Neural crest cell (in vitro differentiated cells): ENCODE measurements at regions not wholly inside any gene's neighbourhood (a gene's known extent, or its start where the extent isn't known, plus 50 kb on each side); places are given as distances from the start of the nearest gene placed in this dataset.
"Not testable (repeated sequence)": the region's sequence is repeated elsewhere in the genome, so short reads cannot be mapped to it uniquely, and the experiment has no call there.

Experiments used
- DNase-seq: peaks from one replicate; pipeline ENCODE4 v3.0.0; 2021; ENCODE audit warnings: low read depth, mixed read lengths, low spot score
- H3K27ac Mint-ChIP-seq: one replicate; pipeline ENCODE4 v1.8.0; 2021; ENCODE audit warnings: mild to moderate bottlenecking, mixed read lengths; ENCODE audit not compliant: unreplicated experiment
- H3K27me3 Mint-ChIP-seq: 2 replicates; pipeline ENCODE4 v1.8.0; 2021; ENCODE audit warnings: low read depth, mild to moderate bottlenecking, mixed read lengths
- H3K36me3 Mint-ChIP-seq: 2 replicates; pipeline ENCODE4 v1.8.0; 2021; ENCODE audit warnings: low read depth, mild to moderate bottlenecking, mixed read lengths
- H3K4me1 Mint-ChIP-seq: 2 replicates; pipeline ENCODE4 v1.8.0; 2021; ENCODE audit warnings: mixed read lengths
- H3K4me3 Mint-ChIP-seq: one replicate; pipeline ENCODE4 v1.8.0; 2021; ENCODE audit warnings: mild to moderate bottlenecking, mixed read lengths
- H3K9me3 Mint-ChIP-seq: 2 replicates; pipeline ENCODE4 v1.8.0; 2021; ENCODE audit warnings: mixed read lengths
- CTCF ChIP-seq: fragments of 200-600 bp; sonication (generic); conservative IDR thresholded peaks from 2 replicates; pipeline ENCODE4 v1.5.0; 2021; ENCODE audit warnings: antibody characterized with exemption, mild to moderate bottlenecking

GRCh38 chr21:15472108-15473040 is 257.4 kb upstream of the USP25 start:
- peaks cover 3% of the 10 kb centered on the region for H3K36me3 Mint-ChIP-seq
- no peak for TF ChIP-seq CTCF
- H3K27ac Mint-ChIP-seq: no peak overlapping the region
- H3K4me1 Mint-ChIP-seq: peaks cover 29% of the 10 kb centered on the region
- H3K4me3 Mint-ChIP-seq: no peak overlapping the region
- H3K27me3 Mint-ChIP-seq: no peaks in the 10 kb centered on the region
- DNase-seq: no peak
- H3K9me3 Mint-ChIP-seq: peaks cover 5% of the 10 kb centered on the region

- H3K36me3 Mint-ChIP-seq, H3K9me3 Mint-ChIP-seq, H3K4me3 Mint-ChIP-seq, H3K27me3 Mint-ChIP-seq, DNase-seq, H3K27ac Mint-ChIP-seq: not testable (repeated sequence)
- H3K4me1 Mint-ChIP-seq: peaks cover 34% of the 10 kb centered on the region
Observed at GRCh38 chr21:15477773-15478172, 252.0 kb upstream of the USP25 start.

- Mint-ChIP-seq H3K4me3 (no peak overlapping the region), H3K36me3 (peaks cover 5% of the 10 kb centered on the region), H3K9me3 (peaks cover 4% of the 10 kb centered on the region), H3K27me3 (no peaks in the 10 kb centered on the region), H3K27ac (peak overlapping the region; percentile 70), H3K4me1 (peaks cover 40% of the 10 kb centered on the region)
- no peak for TF ChIP-seq CTCF
- no peak for DNase-seq
Observed at GRCh38 chr21:15480160-15480559, 249.6 kb upstream of the USP25 start.

- H3K4me3 Mint-ChIP-seq: no peak overlapping the region
- TF ChIP-seq CTCF: peak; percentile 95
- no peaks in the 10 kb centered on the region for H3K36me3 Mint-ChIP-seq
- peaks cover 40% of the 10 kb centered on the region for H3K4me1 Mint-ChIP-seq
- H3K27ac Mint-ChIP-seq: no peak overlapping the region
- DNase-seq: peak; percentile 92
- no peaks in the 10 kb centered on the region for H3K27me3 Mint-ChIP-seq
- H3K9me3 Mint-ChIP-seq: no peaks in the 10 kb centered on the region
Observed at GRCh38 chr21:15483138-15483780, 246.5 kb upstream of the USP25 start.

DNA sequence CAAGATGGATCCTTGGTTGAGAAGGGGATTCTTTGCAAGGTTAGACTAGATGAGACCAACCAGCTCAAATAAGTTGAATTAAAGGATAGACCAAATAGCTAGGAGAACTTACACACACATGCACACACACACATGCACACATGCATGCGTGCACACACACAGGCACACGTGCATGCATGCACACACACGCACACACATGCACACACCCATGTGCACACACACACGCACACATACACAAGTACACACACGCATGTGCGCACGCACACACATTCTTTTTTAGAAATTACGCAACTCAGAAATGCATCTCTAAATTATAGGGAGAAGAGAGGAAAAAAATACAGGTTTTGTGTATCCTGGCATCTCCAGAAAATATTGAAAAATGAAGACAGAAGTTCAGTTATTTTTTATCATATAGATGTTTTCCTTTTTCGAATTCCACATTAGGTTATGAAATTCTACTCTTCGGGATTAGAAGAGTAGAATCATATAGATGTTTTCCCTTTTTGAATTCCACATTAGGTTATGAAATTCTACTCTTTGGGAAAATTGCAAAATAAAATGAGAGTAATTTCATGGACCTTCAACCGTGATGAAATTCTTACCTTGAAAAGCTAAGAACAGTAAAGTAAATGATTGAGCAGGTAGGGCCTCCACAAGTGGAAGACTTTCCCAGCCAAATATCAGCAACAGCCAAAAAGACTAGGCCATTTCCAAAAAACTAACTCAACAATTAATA is 243.2 kb upstream of the USP25 start:
- peaks cover 16% of the 10 kb centered on the region for H3K4me1 Mint-ChIP-seq
- H3K9me3 Mint-ChIP-seq: no peaks in the 10 kb centered on the region
- no peaks in the 10 kb centered on the region for H3K27me3 Mint-ChIP-seq
- TF ChIP-seq CTCF: no peak
- no peak overlapping the region for H3K27ac Mint-ChIP-seq
- no peak overlapping the region for H3K4me3 Mint-ChIP-seq
- H3K36me3 Mint-ChIP-seq: no peaks in the 10 kb centered on the region
- DNase-seq: no peak
